NCI-H146 (cell line): ENCODE measurements at regions not wholly inside any gene's neighbourhood (a gene's known extent, or its start where the extent isn't known, plus 50 kb on each side); places are given as distances from the start of the nearest gene placed in this dataset.
"Not testable (repeated sequence)": the region's sequence is repeated elsewhere in the genome, so short reads cannot be mapped to it uniquely, and the experiment has no call there.

Experiments
- DNase-seq: peaks from one replicate; lab custom pipeline; 2025; lab: John Stamatoyannopoulos, UW

DNA sequence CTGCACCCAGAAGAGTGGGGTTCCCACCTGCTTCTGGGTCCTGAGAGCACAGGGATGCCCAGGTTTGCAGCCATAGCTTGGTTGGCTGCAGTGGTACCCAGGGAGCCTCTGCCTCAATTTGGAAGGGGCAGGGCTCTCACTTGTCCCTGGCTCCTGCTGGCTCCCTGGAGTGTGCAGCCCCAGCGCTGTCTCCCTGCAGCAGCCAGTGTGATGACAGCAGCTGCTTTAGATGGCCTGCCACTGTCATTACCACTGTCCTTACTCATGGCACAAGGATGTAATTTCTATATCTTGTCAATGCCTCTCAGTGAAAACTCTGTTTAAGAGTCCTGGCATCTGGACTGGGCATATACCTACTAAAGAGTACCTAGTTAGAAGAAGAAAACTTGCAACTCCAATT lies 250.9 kb downstream of the KIF20B start:
- peak; percentile 18 for DNase-seq

DNA sequence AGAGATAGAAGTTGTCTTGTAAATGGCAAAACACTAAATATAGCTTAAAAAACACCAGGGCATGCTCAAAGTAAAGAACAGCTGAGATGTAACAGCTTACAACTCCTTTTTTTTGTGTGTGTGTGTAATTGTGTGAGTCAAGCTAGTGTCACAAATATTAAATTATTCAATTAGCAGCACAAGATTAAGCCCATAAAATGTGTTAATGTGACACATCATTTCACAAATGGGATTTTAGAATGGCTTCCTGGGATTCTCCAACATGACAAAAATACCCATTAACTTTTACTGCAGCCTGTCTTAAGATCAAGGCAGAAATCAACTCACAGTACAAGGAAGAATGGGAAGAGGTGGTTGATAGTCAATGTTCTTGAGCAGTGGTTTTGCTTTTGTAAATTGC lies 251.4 kb downstream of the KIF20B start:
- no peak for DNase-seq

GRCh38 chr10:89954061-89954460 lies 252.7 kb downstream of the KIF20B start:
- peak; percentile 32 for DNase-seq

- DNase-seq, result no peak
Measured at GRCh38 chr10:89954787-89955566, 253.6 kb downstream of the KIF20B start.

- no peak for DNase-seq
Measured at GRCh38 chr10:89959433-89960110, 258.2 kb downstream of the KIF20B start.

DNA sequence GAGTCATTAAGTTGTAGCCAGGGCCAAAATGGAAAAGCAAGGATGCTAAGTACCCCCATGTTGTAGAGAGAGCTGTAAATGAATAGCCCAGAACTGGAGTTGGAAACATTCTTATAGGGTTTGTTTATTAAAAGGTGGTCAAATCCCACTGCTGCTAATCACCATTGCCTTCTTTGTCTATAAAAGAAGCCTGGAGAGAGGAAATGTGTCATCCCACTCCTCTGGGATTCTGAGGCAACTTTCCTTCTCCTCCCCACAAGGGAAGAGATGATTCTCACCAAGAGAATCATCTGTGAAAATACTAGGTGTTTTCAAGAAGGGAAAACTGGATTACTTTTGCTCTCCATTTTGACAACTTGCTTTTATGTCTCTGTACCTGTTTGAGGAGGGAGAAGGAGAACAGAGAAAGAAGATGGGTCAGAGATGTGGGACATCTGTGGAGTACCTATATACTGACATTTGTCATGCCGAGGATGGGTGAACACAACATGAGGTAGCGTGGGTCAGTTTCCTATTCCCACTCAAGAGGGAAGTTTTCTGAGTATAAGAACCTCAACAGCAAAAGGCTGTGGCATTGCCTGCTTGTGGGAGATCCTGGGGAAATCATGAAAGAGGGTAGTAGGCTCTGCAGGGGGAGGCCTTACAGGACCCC lies 262.2 kb downstream of the KIF20B start:
- DNase-seq, result no peak

GRCh38 chr10:89966211-89966610 lies 264.8 kb downstream of the KIF20B start:
- DNase-seq, result no peak

GRCh38 chr10:89973326-89973725 lies 271.9 kb downstream of the KIF20B start:
- DNase-seq, result no peak

GRCh38 chr10:89975071-89975470 lies 273.7 kb downstream of the KIF20B start:
- DNase-seq, result no peak

DNA sequence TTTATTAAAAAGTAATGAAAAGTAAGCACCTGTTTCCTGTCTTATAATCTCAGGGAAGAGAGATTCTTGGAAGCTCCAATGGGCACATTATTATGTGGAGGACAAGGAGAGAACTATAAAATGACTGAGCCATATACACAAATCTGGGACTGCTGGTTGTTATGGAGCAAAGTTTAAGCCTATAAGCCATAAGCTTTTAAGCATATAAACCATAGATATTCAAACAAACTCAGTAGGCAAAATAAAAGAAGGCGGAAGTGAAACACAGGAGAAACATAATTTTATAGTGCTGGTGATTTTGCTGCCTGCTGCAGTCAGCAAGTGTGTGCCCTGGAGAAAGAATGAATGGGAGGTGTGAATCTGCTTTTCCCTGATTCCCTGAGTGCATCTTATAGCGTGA lies 274.4 kb downstream of the KIF20B start:
- DNase-seq, result no peak

- no peak for DNase-seq
Measured at GRCh38 chr10:89978081-89978480, 276.7 kb downstream of the KIF20B start.

GRCh38 chr10:89979726-89980125 lies 278.3 kb downstream of the KIF20B start:
- no peak for DNase-seq

GRCh38 chr10:89980166-89980565 lies 278.8 kb downstream of the KIF20B start:
- no peak for DNase-seq

GRCh38 chr10:89981891-89982290 lies 280.5 kb downstream of the KIF20B start:
- no peak for DNase-seq

GRCh38 chr10:89985446-89985845 lies 284.1 kb downstream of the KIF20B start:
- no peak for DNase-seq

GRCh38 chr10:89988361-89988760 lies 287.0 kb downstream of the KIF20B start:
- DNase-seq, result not testable (repeated sequence)

DNA sequence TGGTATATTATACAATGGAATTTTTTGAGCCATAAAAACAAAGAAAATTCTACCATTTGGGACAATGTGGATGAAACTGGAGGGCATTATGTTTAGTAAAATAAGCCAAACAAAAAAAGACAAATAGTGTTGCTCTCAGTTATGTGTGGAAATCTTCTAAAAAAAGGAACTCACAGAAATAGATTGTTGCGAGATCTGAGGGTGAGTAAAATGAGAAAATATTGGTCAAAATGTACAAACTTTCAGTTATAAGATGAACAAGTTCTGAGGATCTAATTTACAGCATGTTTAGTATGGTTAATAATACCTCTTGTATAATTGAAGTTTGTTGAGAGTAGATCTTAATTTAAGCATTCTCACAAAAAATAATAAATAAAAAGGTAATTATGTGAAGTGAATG lies 291.2 kb downstream of the KIF20B start:
- no peak for DNase-seq

GRCh38 chr10:90007226-90007625 lies 305.8 kb downstream of the KIF20B start:
- DNase-seq, result no peak

DNA sequence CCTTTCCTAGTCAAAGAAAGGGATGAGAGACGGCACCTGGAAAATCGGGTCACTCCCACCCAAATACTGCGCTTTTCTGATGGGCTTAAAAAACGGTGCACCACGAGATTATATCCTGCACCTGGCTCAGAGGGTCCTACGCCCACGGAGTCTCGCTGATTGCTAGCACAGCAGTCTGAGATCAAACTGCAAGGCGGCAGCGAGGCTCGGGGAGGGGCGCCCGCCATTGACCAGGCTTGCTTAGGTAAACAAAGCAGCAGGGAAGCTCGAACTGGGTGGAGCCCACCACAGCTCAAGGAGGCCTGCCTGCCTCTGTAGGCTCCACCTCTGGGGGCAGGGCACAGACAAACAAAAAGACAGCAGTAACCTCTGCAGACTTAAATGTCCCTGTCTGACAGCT lies 309.9 kb downstream of the KIF20B start:
- not testable (repeated sequence) for DNase-seq

- no peak for DNase-seq
Measured at GRCh38 chr10:90018819-90019218, 317.4 kb downstream of the KIF20B start.

DNA sequence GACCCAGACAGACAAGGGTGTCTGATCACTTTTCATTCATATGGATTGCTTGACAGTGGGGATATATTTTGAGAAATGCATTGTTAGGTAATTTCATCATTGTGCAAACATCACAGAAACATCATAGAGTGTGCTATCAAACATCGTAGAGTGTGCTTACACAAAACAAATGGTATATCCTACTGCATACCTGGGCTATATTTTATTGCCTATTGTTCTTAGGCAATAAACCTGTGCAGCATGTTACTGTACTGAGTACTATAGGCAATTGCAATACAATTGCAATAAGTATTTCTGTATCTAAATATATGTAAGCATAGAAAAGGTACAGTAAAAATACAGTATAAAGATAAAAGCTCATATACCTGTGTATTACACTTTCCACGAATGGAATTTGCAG lies 319.1 kb downstream of the KIF20B start:
- no peak for DNase-seq

GRCh38 chr10:90023950-90024349 lies 322.6 kb downstream of the KIF20B start:
- DNase-seq, result peak; percentile 30

DNA sequence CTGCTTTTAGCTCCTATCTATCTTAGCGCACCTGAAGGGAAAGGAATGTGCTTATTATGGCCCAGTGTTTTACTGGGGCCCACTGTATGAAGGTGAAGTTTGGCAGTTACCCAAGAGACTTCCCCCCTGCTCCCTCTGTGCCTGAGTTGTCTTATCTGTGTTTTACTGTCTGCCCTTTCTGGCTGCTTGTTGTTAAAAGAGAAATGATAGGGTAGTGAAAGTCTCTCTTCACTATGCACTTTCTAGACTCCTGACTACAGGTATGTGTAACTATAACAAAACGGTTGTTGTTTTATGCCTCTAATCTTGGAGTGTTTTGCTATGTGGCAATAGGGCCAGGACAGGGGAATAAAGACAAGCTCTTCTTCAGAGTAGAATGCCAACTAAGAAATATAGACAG lies 326.9 kb downstream of the KIF20B start:
- DNase-seq, result no peak
